H7 (cell line): ENCODE measurements at regions not wholly inside any gene's neighbourhood (a gene's known extent, or its start where the extent isn't known, plus 50 kb on each side); places are given as distances from the start of the nearest gene placed in this dataset.

Experiments
- DNase-seq: peaks from one replicate; pipeline ENCODE4 v3.0.0; 2012
- H3K27me3 ChIP-seq: 2 replicates; pipeline ENCODE4 v1.6.0; 2011; ENCODE audit warnings: mild to moderate bottlenecking, low read length; ENCODE audit not compliant: control insufficient read depth, insufficient read depth
- H3K36me3 ChIP-seq: replicated peaks from 2 replicates; pipeline ENCODE4 v1.5.1; 2011; ENCODE audit warnings: low read length; ENCODE audit not compliant: control insufficient read depth, insufficient read depth
- H3K4me3 ChIP-seq: 2 replicates; pipeline ENCODE4 v1.5.1; 2011; ENCODE audit warnings: low read depth, mild to moderate bottlenecking, control low read depth, low read length, moderate library complexity; ENCODE audit not compliant: insufficient read depth

GRCh38 chr19:29283366-29283765 lies 70.4 kb upstream of the UQCRFS1 start:
- no peaks in the 10 kb centered on the region for H3K36me3 ChIP-seq
- no peaks in the 10 kb centered on the region for H3K27me3 ChIP-seq
- DNase-seq = no peak
- no peak overlapping the region for H3K4me3 ChIP-seq

- no peak for DNase-seq
- Histone ChIP-seq H3K27me3 (no peaks in the 10 kb centered on the region), H3K36me3 (no peaks in the 10 kb centered on the region), H3K4me3 (no peak overlapping the region)
Measured at GRCh38 chr19:29285187-29285687, 72.3 kb upstream of the UQCRFS1 start.

- Histone ChIP-seq H3K27me3 (no peaks in the 10 kb centered on the region), H3K36me3 (no peaks in the 10 kb centered on the region), H3K4me3 (no peak overlapping the region)
- DNase-seq = peak; percentile 69
Measured at GRCh38 chr19:29285878-29286277, 72.9 kb upstream of the UQCRFS1 start.

- DNase-seq = no peak
- H3K4me3 ChIP-seq = no peak overlapping the region
- no peaks in the 10 kb centered on the region for H3K27me3 ChIP-seq
- no peaks in the 10 kb centered on the region for H3K36me3 ChIP-seq
Measured at GRCh38 chr19:29287061-29287460, 74.1 kb upstream of the UQCRFS1 start.

- Histone ChIP-seq H3K27me3 (no peaks in the 10 kb centered on the region), H3K4me3 (no peak overlapping the region), H3K36me3 (no peaks in the 10 kb centered on the region)
- no peak for DNase-seq
Measured at GRCh38 chr19:29288256-29288655, 75.3 kb upstream of the UQCRFS1 start.

- DNase-seq = no peak
- Histone ChIP-seq H3K27me3 (no peaks in the 10 kb centered on the region), H3K4me3 (no peak overlapping the region), H3K36me3 (no peaks in the 10 kb centered on the region)
Measured at GRCh38 chr19:29289020-29289419, 76.1 kb upstream of the UQCRFS1 start.

GRCh38 chr19:29290853-29291252 lies 77.9 kb upstream of the UQCRFS1 start:
- no peak overlapping the region for H3K4me3 ChIP-seq
- no peaks in the 10 kb centered on the region for H3K27me3 ChIP-seq
- no peaks in the 10 kb centered on the region for H3K36me3 ChIP-seq
- DNase-seq = no peak

- Histone ChIP-seq H3K4me3 (no peak overlapping the region), H3K36me3 (no peaks in the 10 kb centered on the region), H3K27me3 (no peaks in the 10 kb centered on the region)
- DNase-seq = no peak
Measured at GRCh38 chr19:29292153-29292552, 79.2 kb upstream of the UQCRFS1 start.

GRCh38 chr19:29292562-29292961 lies 79.6 kb upstream of the UQCRFS1 start:
- Histone ChIP-seq H3K36me3 (no peaks in the 10 kb centered on the region), H3K27me3 (no peaks in the 10 kb centered on the region), H3K4me3 (no peak overlapping the region)
- no peak for DNase-seq

GRCh38 chr19:29293292-29293691 lies 80.3 kb upstream of the UQCRFS1 start:
- Histone ChIP-seq H3K27me3 (no peaks in the 10 kb centered on the region), H3K4me3 (no peak overlapping the region), H3K36me3 (no peaks in the 10 kb centered on the region)
- DNase-seq = no peak

- DNase-seq = no peak
- no peak overlapping the region for H3K4me3 ChIP-seq
- no peaks in the 10 kb centered on the region for H3K27me3 ChIP-seq
- no peaks in the 10 kb centered on the region for H3K36me3 ChIP-seq
Measured at GRCh38 chr19:29293736-29294342, 80.9 kb upstream of the UQCRFS1 start.

- H3K4me3 ChIP-seq = no peak overlapping the region
- H3K36me3 ChIP-seq = no peaks in the 10 kb centered on the region
- no peaks in the 10 kb centered on the region for H3K27me3 ChIP-seq
- DNase-seq = no peak
Measured at GRCh38 chr19:29294343-29294811, 81.4 kb upstream of the UQCRFS1 start.

GRCh38 chr19:29295285-29295684 lies 82.3 kb upstream of the UQCRFS1 start:
- Histone ChIP-seq H3K4me3 (no peak overlapping the region), H3K27me3 (no peaks in the 10 kb centered on the region), H3K36me3 (no peaks in the 10 kb centered on the region)
- DNase-seq = no peak

- H3K4me3 ChIP-seq = no peak overlapping the region
- H3K36me3 ChIP-seq = no peaks in the 10 kb centered on the region
- DNase-seq = no peak
- no peaks in the 10 kb centered on the region for H3K27me3 ChIP-seq
Measured at GRCh38 chr19:29297381-29297780, 84.4 kb upstream of the UQCRFS1 start.

GRCh38 chr19:29299416-29300380 lies 86.7 kb upstream of the UQCRFS1 start:
- Histone ChIP-seq H3K27me3 (no peaks in the 10 kb centered on the region), H3K36me3 (no peaks in the 10 kb centered on the region), H3K4me3 (no peak overlapping the region)
- no peak for DNase-seq
